ENCODE measurements at regions not wholly inside any gene's neighbourhood (a gene's known extent, or its start where the extent isn't known, plus 50 kb on each side); places are given as distances from the start of the nearest gene placed in this dataset.

DNA sequence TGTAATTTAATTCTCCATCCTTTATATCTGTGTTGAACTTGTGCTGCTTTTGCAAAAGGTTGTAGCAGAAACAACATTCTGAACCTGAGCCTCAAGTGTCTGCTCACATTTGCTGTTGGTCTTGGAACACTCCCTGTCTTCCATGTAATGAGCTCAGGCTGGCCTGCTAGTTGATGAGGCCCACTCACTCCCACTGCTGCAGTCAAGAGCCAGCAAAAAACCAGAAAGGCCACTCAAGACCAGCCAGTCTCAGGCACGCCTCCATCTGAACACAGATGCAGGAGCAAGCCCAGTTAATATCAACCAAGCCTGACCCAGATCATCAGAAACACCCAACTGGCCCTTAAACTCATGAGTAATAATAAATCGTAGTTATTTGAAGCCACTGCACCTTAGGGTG is 342.2 kb upstream of the NFIA start:
- DNase-seq (ENCODE audit: low spot score): no peak
- Histone ChIP-seq H3K4me1 (ENCODE audit: insufficient read depth, low read length, poor library complexity, severe bottlenecking) (no peaks in the 10 kb centered on the region), H3K36me3 (ENCODE audit: insufficient read depth, low read length, poor library complexity, severe bottlenecking) (no peaks in the 10 kb centered on the region), H3K4me3 (ENCODE audit: low read depth, low read length, poor library complexity, severe bottlenecking) (no peak overlapping the region), H3K27me3 (replicated peaks; ENCODE audit: insufficient read depth, low read depth, low read length, poor library complexity) (peaks cover 11% of the 10 kb centered on the region), H3K9me3 (ENCODE audit: low read depth, low read length, poor library complexity, severe bottlenecking) (no peaks in the 10 kb centered on the region), H3K27ac (ENCODE audit: low read depth, low read length, poor library complexity, severe bottlenecking) (no peak overlapping the region)
- ChIA-PET CTCF (no interaction called here), POLR2A (ENCODE audit: low non-redundant PET) (no interaction called here)
- no peak for TF ChIP-seq EZH2 (IDR thresholded peaks at IDR 0.05; ENCODE audit: borderline replicate concordance, low read depth, low read length, poor library complexity, severe bottlenecking)
- TF ChIP-seq, protein P1, sequence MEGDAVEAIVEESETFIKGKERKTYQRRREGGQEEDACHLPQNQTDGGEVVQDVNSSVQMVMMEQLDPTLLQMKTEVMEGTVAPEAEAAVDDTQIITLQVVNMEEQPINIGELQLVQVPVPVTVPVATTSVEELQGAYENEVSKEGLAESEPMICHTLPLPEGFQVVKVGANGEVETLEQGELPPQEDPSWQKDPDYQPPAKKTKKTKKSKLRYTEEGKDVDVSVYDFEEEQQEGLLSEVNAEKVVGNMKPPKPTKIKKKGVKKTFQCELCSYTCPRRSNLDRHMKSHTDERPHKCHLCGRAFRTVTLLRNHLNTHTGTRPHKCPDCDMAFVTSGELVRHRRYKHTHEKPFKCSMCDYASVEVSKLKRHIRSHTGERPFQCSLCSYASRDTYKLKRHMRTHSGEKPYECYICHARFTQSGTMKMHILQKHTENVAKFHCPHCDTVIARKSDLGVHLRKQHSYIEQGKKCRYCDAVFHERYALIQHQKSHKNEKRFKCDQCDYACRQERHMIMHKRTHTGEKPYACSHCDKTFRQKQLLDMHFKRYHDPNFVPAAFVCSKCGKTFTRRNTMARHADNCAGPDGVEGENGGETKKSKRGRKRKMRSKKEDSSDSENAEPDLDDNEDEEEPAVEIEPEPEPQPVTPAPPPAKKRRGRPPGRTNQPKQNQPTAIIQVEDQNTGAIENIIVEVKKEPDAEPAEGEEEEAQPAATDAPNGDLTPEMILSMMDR (conservative IDR thresholded peaks at IDR 0.05; ENCODE audit: low read depth, low read length): no peak
- intact Hi-C loops (cut with micrococcal nuclease; ENCODE audit: unreplicated experiment): no loop called here
- BruUV-seq (replicated peaks): no TSS peak

- no peak for DNase-seq (ENCODE audit: low spot score)
- POLR2A ChIA-PET (ENCODE audit: low non-redundant PET): no interaction called here
- CTCF ChIA-PET: no interaction called here
Measured at GRCh38 chr1:60739729-60740128, 342.6 kb upstream of the NFIA start.

GRCh38 chr1:60732977-60733401 is 349.4 kb upstream of the NFIA start:
- no peak for DNase-seq (ENCODE audit: low spot score)
- intact Hi-C loops (cut with micrococcal nuclease; ENCODE audit: unreplicated experiment): no loop called here
- no peaks in the 10 kb centered on the region for H3K4me1 ChIP-seq (ENCODE audit: insufficient read depth, low read length, poor library complexity, severe bottlenecking)
- H3K9me3 ChIP-seq (ENCODE audit: low read depth, low read length, poor library complexity, severe bottlenecking): no peaks in the 10 kb centered on the region
- ChIA-PET POLR2A (ENCODE audit: low non-redundant PET) (no interaction called here), CTCF (no interaction called here)
- no peak overlapping the region for H3K27ac ChIP-seq (ENCODE audit: low read depth, low read length, poor library complexity, severe bottlenecking)
- H3K36me3 ChIP-seq (ENCODE audit: insufficient read depth, low read length, poor library complexity, severe bottlenecking): no peaks in the 10 kb centered on the region
- peaks cover 17% of the 10 kb centered on the region for H3K27me3 ChIP-seq (replicated peaks; ENCODE audit: insufficient read depth, low read depth, low read length, poor library complexity)
- no TSS peak for BruUV-seq (replicated peaks)
- TF ChIP-seq, protein P1 (conservative IDR thresholded peaks at IDR 0.05; ENCODE audit: low read depth, low read length): no peak
- no peak for TF ChIP-seq EZH2 (IDR thresholded peaks at IDR 0.05; ENCODE audit: borderline replicate concordance, low read depth, low read length, poor library complexity, severe bottlenecking)
- no peak overlapping the region for H3K4me3 ChIP-seq (ENCODE audit: low read depth, low read length, poor library complexity, severe bottlenecking)

More at GRCh38 chr1:60739729-60740128, 342.6 kb upstream of the NFIA start:
- Histone ChIP-seq H3K4me1 (ENCODE audit: insufficient read depth, low read length, poor library complexity, severe bottlenecking) (no peaks in the 10 kb centered on the region), H3K9me3 (ENCODE audit: low read depth, low read length, poor library complexity, severe bottlenecking) (no peaks in the 10 kb centered on the region), H3K36me3 (ENCODE audit: insufficient read depth, low read length, poor library complexity, severe bottlenecking) (no peaks in the 10 kb centered on the region), H3K27ac (ENCODE audit: low read depth, low read length, poor library complexity, severe bottlenecking) (no peak overlapping the region), H3K4me3 (ENCODE audit: low read depth, low read length, poor library complexity, severe bottlenecking) (no peak overlapping the region), H3K27me3 (replicated peaks; ENCODE audit: insufficient read depth, low read depth, low read length, poor library complexity) (peaks cover 14% of the 10 kb centered on the region)
- TF ChIP-seq, protein P1 (conservative IDR thresholded peaks at IDR 0.05; ENCODE audit: low read depth, low read length): no peak
- TF ChIP-seq EZH2 (IDR thresholded peaks at IDR 0.05; ENCODE audit: borderline replicate concordance, low read depth, low read length, poor library complexity, severe bottlenecking): no peak
- intact Hi-C loops (cut with micrococcal nuclease; ENCODE audit: unreplicated experiment): no loop called here
- no TSS peak for BruUV-seq (replicated peaks)

Measured in A673 (cell line).